Retina (tissue), 1 donor: ENCODE measurements at regions not wholly inside any gene's neighbourhood (a gene's known extent, or its start where the extent isn't known, plus 50 kb on each side); places are given as distances from the start of the nearest gene placed in this dataset.
"Not testable (repeated sequence)": the region's sequence is repeated elsewhere in the genome, so short reads cannot be mapped to it uniquely, and the experiment has no call there.

Experiments
- DNase-seq: peaks from one replicate; pipeline ENCODE4 v3.0.0-alpha.2; 2016

GRCh38 chr20:58033026-58033536 lies 195.4 kb downstream of the ANKRD60 start:
- DNase-seq = no peak

GRCh38 chr20:58032599-58032998 lies 195.9 kb downstream of the ANKRD60 start:
- peak; percentile 0 for DNase-seq

GRCh38 chr20:58031350-58031749 lies 197.1 kb downstream of the ANKRD60 start:
- DNase-seq = not testable (repeated sequence)

GRCh38 chr20:58028123-58028522 lies 200.3 kb downstream of the ANKRD60 start:
- peak; percentile 9 for DNase-seq

- no peak for DNase-seq
These were observed 202.1 kb downstream of the ANKRD60 start for GRCh38 chr20:58026361-58026760.

GRCh38 chr20:58025233-58025632 lies 203.2 kb downstream of the ANKRD60 start:
- DNase-seq = no peak

GRCh38 chr20:58024241-58024721 lies 204.2 kb downstream of the ANKRD60 start:
- no peak for DNase-seq

- DNase-seq = no peak
These were observed 204.7 kb downstream of the ANKRD60 start for GRCh38 chr20:58023781-58024180.

- no peak for DNase-seq
These were observed 205.1 kb downstream of the ANKRD60 start for GRCh38 chr20:58023346-58023745.

GRCh38 chr20:58022711-58023110 lies 205.7 kb downstream of the ANKRD60 start:
- DNase-seq = no peak

- no peak for DNase-seq
These were observed 207.0 kb downstream of the ANKRD60 start for GRCh38 chr20:58021481-58021880.

GRCh38 chr20:58020656-58021454 lies 207.6 kb downstream of the ANKRD60 start:
- no peak for DNase-seq

GRCh38 chr20:58019850-58020625 lies 208.4 kb downstream of the ANKRD60 start:
- DNase-seq = no peak

GRCh38 chr20:58019027-58019849 lies 209.2 kb downstream of the ANKRD60 start:
- no peak for DNase-seq

- no peak for DNase-seq
These were observed 209.9 kb downstream of the ANKRD60 start for GRCh38 chr20:58018590-58018989.

GRCh38 chr20:58017970-58018530 lies 210.4 kb downstream of the ANKRD60 start:
- no peak for DNase-seq

GRCh38 chr20:58017231-58017969 lies 211.1 kb downstream of the ANKRD60 start:
- DNase-seq = peak; percentile 93

GRCh38 chr20:58016779-58017178 lies 211.7 kb downstream of the ANKRD60 start:
- DNase-seq = no peak

- DNase-seq = no peak
These were observed 213.7 kb downstream of the ANKRD60 start for GRCh38 chr20:58014628-58015315.

GRCh38 chr20:58012731-58013510 lies 215.5 kb downstream of the ANKRD60 start:
- DNase-seq = no peak
